GM10266 (cell line): ENCODE measurements at regions not wholly inside any gene's neighbourhood (a gene's known extent, or its start where the extent isn't known, plus 50 kb on each side); places are given as distances from the start of the nearest gene placed in this dataset.
"Not testable (repeated sequence)": the region's sequence is repeated elsewhere in the genome, so short reads cannot be mapped to it uniquely, and the experiment has no call there.

Experiments
- DNase-seq: peaks from one replicate; pipeline ENCODE4 v3.0.0; 2012; ENCODE audit errors: extremely low spot score
- TF ChIP-seq, protein P1 (sequence below): IDR thresholded peaks from 2 replicates; pipeline ENCODE4 v1.5.1; 2012; ENCODE audit warnings: mild to moderate bottlenecking, low read depth; ENCODE audit not compliant: control insufficient read depth, insufficient read depth; ENCODE audit errors: missing control alignments

DNA sequence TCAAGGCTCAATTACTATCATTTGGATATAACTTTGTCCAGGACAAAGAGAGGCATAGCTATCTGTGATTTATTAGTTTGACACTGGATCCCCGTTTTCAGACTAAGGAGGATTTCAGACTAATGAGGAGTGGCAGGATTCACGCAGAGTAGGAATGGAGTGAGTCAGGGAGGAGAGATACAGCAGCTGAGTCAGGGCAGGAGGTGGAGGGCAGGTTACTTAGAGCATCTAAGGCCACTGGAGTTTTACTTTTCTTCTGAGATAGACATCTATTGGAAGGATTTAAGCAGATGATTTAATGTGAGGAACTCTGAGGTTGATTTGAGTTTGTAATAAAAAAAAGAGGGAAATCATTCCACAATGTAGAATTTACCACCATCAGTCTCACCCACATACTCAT lies 110.6 kb downstream of the RPIA start:
- not testable (repeated sequence) for DNase-seq

DNA sequence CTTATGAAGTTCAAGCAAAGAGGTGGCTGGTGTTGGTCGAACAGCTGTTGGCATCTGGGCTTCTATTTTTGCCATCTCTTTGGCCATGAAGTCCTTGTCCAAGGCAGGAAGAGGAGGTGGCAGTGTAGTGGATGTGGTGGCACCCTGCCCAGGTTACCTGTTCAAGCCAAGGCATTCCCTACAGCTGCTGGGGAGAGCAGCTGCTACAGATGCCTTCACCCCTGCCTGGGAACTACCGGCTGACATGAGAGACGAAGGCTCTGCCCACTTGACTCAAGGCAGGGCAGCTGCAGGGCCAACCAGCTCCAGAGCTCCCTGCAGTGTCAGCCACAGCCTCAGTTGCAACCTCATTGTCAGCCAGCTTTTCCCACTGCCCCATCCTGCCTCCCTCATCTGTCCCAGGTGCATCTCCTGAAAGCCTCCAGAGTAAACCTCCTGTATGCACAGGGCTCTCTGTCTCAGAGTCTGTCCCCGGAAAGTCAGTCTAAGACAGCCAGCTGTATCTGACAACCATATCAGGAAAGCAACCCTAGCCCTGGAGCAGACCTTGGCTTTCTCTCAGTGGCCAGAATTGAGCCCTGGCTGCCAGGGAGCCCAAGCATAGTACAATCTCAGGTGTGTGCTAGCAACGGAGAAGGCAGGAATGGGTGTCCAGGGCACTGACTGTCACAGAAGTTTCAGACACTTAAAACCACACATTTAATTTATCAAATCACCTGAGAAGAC lies 115.9 kb downstream of the RPIA start:
- TF ChIP-seq, protein P1, sequence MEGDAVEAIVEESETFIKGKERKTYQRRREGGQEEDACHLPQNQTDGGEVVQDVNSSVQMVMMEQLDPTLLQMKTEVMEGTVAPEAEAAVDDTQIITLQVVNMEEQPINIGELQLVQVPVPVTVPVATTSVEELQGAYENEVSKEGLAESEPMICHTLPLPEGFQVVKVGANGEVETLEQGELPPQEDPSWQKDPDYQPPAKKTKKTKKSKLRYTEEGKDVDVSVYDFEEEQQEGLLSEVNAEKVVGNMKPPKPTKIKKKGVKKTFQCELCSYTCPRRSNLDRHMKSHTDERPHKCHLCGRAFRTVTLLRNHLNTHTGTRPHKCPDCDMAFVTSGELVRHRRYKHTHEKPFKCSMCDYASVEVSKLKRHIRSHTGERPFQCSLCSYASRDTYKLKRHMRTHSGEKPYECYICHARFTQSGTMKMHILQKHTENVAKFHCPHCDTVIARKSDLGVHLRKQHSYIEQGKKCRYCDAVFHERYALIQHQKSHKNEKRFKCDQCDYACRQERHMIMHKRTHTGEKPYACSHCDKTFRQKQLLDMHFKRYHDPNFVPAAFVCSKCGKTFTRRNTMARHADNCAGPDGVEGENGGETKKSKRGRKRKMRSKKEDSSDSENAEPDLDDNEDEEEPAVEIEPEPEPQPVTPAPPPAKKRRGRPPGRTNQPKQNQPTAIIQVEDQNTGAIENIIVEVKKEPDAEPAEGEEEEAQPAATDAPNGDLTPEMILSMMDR: no peak
- no peak for DNase-seq

DNA sequence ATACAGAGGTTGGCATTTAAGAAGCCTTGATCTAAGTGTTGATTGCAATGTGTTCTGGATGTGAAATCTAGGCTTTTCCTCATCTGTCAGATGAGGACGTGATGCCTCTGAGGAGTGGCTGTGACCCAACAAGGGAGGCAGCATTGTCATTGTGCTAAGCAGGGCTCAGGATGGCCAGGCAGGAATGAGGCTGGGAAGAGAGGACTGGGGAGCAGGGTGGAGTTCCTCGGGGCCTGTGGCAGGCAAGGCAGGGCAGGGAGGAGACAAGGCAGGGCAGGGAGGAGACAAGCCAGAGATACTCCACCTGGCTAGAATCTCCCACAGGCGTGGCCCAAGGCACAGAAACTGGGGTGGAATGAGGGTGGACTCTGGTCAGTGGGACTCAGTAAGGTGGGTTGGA lies 116.6 kb downstream of the RPIA start:
- TF ChIP-seq, protein P1: no peak
- no peak for DNase-seq

DNA sequence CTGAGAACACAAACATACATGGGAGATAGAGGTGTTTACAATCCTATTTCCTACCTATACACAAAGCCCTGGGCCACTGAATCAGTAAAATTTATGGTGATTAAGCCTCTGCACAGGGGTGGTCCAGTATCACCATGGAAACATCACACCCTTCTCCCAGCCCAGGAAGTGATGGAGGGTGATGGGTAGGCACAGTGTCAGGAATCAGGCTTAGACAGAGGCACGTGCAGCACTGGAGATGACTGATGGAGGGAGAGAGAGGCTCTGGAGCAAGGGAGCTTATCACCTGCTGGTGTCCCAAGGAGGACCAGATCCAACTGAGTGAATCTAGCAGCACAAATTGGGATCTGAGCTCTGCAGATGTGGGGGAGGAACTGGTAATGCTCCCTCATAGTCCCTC lies 117.2 kb downstream of the RPIA start:
- TF ChIP-seq, protein P1: no peak
- DNase-seq: no peak

DNA sequence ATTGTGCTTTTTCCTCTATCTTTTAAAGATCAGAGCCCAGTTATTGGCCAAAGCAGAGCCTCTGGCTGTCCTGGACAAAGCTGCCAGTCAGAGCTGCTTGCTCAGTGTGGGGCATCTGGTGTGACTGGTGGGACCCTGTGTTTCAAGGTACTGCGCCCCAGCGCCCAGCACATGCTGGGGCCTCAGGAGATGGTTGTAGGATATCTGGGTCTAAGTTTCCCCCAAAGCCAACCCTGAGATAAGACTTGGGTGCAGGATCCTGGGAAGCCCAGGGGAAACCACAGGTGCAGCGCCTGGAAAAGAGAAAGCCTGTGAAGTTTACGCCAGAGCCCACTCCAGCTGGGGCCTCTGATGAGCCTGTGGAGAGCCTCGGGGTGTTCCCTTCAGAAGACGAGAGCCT lies 117.7 kb downstream of the RPIA start:
- TF ChIP-seq, protein P1: no peak
- no peak for DNase-seq

DNA sequence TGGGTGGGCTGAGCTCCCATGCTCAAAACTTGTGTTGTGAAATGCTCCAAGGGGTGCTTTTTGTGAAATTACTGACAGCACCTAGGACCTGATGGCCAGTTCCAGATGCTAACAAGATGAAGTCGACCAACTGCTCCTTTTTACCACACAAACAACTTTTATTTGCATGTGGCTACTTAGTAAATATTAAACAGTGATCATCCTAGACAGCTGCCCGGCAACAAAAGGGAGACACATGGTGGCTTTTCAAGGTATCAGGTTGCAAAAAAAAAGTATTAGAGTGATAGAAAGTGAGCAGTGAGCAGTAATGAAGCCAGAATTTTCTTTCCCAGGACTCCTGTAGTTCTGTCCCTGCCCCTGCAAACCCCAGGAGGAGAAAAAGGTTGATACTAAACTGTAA lies 118.5 kb downstream of the RPIA start:
- TF ChIP-seq, protein P1: no peak
- no peak for DNase-seq

DNA sequence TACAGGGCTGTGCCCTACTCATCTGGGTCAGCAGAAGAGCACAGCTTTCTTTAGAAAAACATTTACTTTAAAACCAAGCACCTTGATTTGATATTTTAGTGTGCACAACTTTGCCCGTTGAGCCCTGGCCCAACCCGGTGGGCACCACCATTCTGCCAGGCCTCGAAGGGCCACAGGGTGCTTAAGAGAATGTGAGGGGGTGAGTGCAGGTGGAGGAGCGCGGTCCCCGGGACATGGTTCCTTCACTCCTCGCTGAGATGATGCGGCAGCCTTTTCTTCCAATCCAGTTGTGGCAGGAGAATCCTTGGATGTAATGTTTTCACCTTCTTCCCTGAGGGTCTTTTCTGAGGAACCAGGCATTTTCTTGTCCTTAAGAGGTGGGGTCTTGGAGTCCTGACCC lies 119.0 kb downstream of the RPIA start:
- TF ChIP-seq, protein P1: no peak

DNA sequence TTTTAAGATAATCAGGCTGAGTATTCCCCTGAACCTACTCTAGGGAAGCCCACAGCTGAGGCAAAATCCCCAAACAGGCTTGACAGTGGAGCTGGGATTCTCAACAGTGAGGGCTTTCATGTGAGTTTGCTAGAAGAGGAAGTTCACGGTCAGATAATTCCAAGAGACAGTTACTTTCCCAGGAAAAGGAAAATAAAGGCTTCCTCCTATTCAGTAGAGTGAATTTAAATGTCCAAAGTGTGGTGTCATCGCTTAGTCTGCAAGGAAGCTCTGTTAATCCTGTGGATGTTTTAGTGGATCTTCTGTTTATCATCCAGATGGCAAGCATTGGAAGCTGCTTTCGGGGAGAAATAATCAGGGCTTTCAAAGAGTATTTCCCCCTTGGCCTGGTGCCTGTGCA lies 119.8 kb downstream of the RPIA start:
- TF ChIP-seq, protein P1: no peak
- DNase-seq: no peak

More for the DNA sequence above, 119.0 kb downstream of the RPIA start:
- no peak for DNase-seq
